Endodermal cell (in vitro differentiated cells): ENCODE measurements at regions not wholly inside any gene's neighbourhood (a gene's known extent, or its start where the extent isn't known, plus 50 kb on each side); places are given as distances from the start of the nearest gene placed in this dataset.

Experiments used
- DNase-seq: peaks from one replicate; pipeline ENCODE4 v3.0.0-alpha.2; 2017
- H3K27ac ChIP-seq: 2 replicates; pipeline ENCODE4 v1.5.1; 2013; ENCODE audit warnings: mild to moderate bottlenecking, low read depth, low read length, moderate library complexity
- H3K27me3 ChIP-seq: 2 replicates; pipeline ENCODE4 v1.6.1; 2013; ENCODE audit warnings: mild to moderate bottlenecking, low read length, moderate library complexity; ENCODE audit not compliant: insufficient read depth, control insufficient read depth, poor library complexity, severe bottlenecking
- H3K36me3 ChIP-seq: 2 replicates; pipeline ENCODE4 v1.7.0; 2013; ENCODE audit warnings: mild to moderate bottlenecking, low read length, moderate library complexity; ENCODE audit not compliant: control insufficient read depth, insufficient read depth
- H3K4me1 ChIP-seq: one replicate; pipeline ENCODE4 v1.7.0; 2013; ENCODE audit warnings: low read length; ENCODE audit not compliant: control insufficient read depth, insufficient read depth
- H3K4me3 ChIP-seq: 2 replicates; pipeline ENCODE4 v1.5.1; 2013; ENCODE audit warnings: mild to moderate bottlenecking, low read length, moderate library complexity
- H3K9ac ChIP-seq: 2 replicates; pipeline ENCODE4 v1.6.1; 2013; ENCODE audit warnings: mild to moderate bottlenecking, low read length, moderate library complexity; ENCODE audit not compliant: poor library complexity, severe bottlenecking; ENCODE audit errors: extremely low read depth
- H3K9me3 ChIP-seq: 2 replicates; pipeline ENCODE4 v1.6.1; 2013; ENCODE audit warnings: mild to moderate bottlenecking, low read length, moderate library complexity; ENCODE audit not compliant: control insufficient read depth
- H3K27ac Mint-ChIP-seq: 2 replicates; pipeline ENCODE4 v1.8.0; 2020; ENCODE audit warnings: mixed read lengths
- H3K27me3 Mint-ChIP-seq: 2 replicates; pipeline ENCODE4 v1.8.0; 2021; ENCODE audit warnings: mild to moderate bottlenecking, mixed read lengths; ENCODE audit not compliant: insufficient read depth
- H3K36me3 Mint-ChIP-seq: 2 replicates; pipeline ENCODE4 v1.8.0; 2020; ENCODE audit warnings: low read depth, mixed read lengths
- H3K4me1 Mint-ChIP-seq: 2 replicates; pipeline ENCODE4 v1.8.0; 2020; ENCODE audit warnings: mixed read lengths
- H3K4me3 Mint-ChIP-seq: 2 replicates; pipeline ENCODE4 v1.8.0; 2020; ENCODE audit warnings: mild to moderate bottlenecking, moderate library complexity, mixed read lengths
- H3K9me3 Mint-ChIP-seq: 2 replicates; pipeline ENCODE4 v1.8.0; 2020; ENCODE audit warnings: mild to moderate bottlenecking, mixed read lengths
- WGBS, 2 experiments: methylation state at CpG; one replicate each; pipeline versions ENCODE4 v1.1.5 to v1.1.7; 2013; ENCODE audit warnings: missing lambda C conversion rate in 2 of 2, mixed read lengths in 1 of 2; ENCODE audit not compliant: insufficient coverage in 1 of 2, insufficient read length in 1 of 2; 5-methylcytosine and 5-hydroxymethylcytosine counted together
- TF ChIP-seq, protein P1 (sequence below): fragments of 200-600 bp; sonication (generic); conservative IDR thresholded peaks from 2 replicates; pipeline ENCODE4 v1.5.0; 2021; ENCODE audit warnings: antibody characterized with exemption, mild to moderate bottlenecking

DNA sequence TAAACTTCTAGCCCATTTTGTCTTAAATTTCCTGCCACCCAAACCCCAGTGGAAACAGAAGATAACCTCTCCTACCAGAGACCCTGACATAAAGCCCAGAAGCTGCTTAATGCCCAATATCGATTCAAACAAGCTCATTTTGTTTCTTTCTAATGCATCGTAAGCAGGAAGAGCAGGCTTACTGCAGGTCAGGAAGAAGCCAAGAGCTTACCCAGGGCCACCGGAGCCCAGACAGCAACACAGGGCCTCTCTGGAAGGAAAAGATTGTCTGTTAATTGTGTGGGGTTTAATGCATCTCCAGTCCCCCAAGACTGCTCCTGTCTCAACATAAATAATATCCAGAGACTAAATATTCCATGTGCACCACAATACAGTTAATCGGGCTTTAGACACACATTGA lies 177.3 kb upstream of the NOCT start:
- H3K27ac ChIP-seq: no peak overlapping the region
- 96 to 100% methylated on average over 1 to 4 of the region's 4 CpGs for WGBS, 2 experiments
- peaks cover 8% of the 10 kb centered on the region for H3K27me3 Mint-ChIP-seq
- H3K9me3 Mint-ChIP-seq: no peaks in the 10 kb centered on the region
- no peaks in the 10 kb centered on the region for H3K27me3 ChIP-seq
- no peak overlapping the region for H3K4me3 Mint-ChIP-seq
- peaks cover 30% of the 10 kb centered on the region for H3K4me1 Mint-ChIP-seq
- DNase-seq: no peak
- H3K27ac Mint-ChIP-seq: no peak overlapping the region
- TF ChIP-seq, protein P1, sequence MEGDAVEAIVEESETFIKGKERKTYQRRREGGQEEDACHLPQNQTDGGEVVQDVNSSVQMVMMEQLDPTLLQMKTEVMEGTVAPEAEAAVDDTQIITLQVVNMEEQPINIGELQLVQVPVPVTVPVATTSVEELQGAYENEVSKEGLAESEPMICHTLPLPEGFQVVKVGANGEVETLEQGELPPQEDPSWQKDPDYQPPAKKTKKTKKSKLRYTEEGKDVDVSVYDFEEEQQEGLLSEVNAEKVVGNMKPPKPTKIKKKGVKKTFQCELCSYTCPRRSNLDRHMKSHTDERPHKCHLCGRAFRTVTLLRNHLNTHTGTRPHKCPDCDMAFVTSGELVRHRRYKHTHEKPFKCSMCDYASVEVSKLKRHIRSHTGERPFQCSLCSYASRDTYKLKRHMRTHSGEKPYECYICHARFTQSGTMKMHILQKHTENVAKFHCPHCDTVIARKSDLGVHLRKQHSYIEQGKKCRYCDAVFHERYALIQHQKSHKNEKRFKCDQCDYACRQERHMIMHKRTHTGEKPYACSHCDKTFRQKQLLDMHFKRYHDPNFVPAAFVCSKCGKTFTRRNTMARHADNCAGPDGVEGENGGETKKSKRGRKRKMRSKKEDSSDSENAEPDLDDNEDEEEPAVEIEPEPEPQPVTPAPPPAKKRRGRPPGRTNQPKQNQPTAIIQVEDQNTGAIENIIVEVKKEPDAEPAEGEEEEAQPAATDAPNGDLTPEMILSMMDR: no peak
- no peaks in the 10 kb centered on the region for H3K4me1 ChIP-seq
- no peaks in the 10 kb centered on the region for H3K36me3 Mint-ChIP-seq
- H3K9me3 ChIP-seq: no peaks in the 10 kb centered on the region
- no peak overlapping the region for H3K9ac ChIP-seq
- H3K36me3 ChIP-seq: no peaks in the 10 kb centered on the region
- no peak overlapping the region for H3K4me3 ChIP-seq

DNA sequence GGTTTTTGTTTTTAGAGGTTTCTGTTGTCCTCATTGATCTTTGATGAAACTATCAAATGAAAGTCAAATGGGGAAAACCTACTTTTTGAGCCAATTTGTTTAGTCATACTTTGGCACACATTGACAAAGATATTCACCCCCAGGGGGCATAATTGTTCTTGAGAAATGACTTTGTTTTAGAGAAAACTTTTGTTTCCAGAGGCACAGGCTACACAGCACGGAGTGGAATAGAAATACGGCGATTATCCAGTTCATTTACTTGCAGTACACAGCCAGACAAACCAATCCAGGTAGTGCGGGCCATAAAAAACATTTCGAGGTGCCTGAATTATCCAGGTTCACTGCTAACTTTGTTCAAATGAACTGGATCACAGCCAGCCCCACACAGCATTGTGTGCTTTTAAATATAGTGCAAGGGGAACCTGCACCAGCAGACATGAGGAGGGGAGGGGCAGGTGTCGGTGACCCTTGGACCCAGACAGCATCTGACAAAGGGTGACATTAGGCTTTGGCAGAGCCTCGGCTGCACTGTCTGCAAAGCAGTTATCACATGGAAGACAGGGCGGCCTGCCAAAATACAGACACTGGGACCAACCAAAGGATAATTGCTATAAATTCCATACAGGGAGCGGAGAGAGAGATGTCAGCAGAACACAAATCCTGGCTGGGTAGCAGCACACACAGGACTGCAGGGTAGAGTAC lies 179.6 kb upstream of the NOCT start:
- no peak overlapping the region for H3K4me3 ChIP-seq
- H3K27ac Mint-ChIP-seq: no peak overlapping the region
- 79 to 87% methylated on average over 6 to 9 of the region's 9 CpGs for WGBS, 2 experiments

DNA sequence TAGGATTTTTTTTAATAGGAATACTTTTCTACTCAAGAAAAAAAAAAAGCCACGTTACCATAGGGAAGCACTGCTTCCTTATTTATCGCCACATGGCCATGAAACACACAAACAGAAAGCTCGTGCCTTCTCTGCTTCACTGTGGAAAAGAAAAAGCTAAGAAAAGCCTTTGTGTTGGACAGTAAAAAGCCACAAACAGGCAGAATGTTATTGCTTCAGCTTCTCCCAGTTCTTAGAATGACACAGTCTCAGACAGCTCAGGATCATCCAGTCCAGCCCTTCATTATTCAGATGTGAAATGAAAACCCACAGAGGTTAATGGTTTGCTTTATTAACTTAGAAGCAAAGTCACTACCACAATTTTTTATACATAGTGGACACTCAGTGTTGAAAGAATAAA lies 181.6 kb upstream of the NOCT start:
- Histone ChIP-seq H3K9ac (no peak overlapping the region), H3K36me3 (no peaks in the 10 kb centered on the region), H3K27me3 (no peaks in the 10 kb centered on the region), H3K4me1 (no peaks in the 10 kb centered on the region), H3K9me3 (no peaks in the 10 kb centered on the region), H3K4me3 (no peak overlapping the region), H3K27ac (no peak overlapping the region)
- TF ChIP-seq, protein P1: no peak
- WGBS, 2 experiments: 91 to 92% methylated on average over 2 to 3 of the region's 3 CpGs
- Mint-ChIP-seq H3K4me3 (no peak overlapping the region), H3K36me3 (no peaks in the 10 kb centered on the region), H3K9me3 (no peaks in the 10 kb centered on the region), H3K27me3 (peaks cover 6% of the 10 kb centered on the region), H3K27ac (no peak overlapping the region), H3K4me1 (peaks cover 20% of the 10 kb centered on the region)
- DNase-seq: no peak

More for the DNA sequence above, 179.6 kb upstream of the NOCT start:
- no peaks in the 10 kb centered on the region for H3K4me1 ChIP-seq
- H3K27me3 Mint-ChIP-seq: peaks cover 8% of the 10 kb centered on the region
- no peaks in the 10 kb centered on the region for H3K9me3 Mint-ChIP-seq
- H3K9ac ChIP-seq: no peak overlapping the region
- H3K4me3 Mint-ChIP-seq: no peak overlapping the region
- DNase-seq: no peak
- H3K27ac ChIP-seq: no peak overlapping the region
- no peaks in the 10 kb centered on the region for H3K36me3 Mint-ChIP-seq
- peaks cover 29% of the 10 kb centered on the region for H3K4me1 Mint-ChIP-seq
- H3K9me3 ChIP-seq: no peaks in the 10 kb centered on the region
- no peaks in the 10 kb centered on the region for H3K36me3 ChIP-seq
- TF ChIP-seq, protein P1: no peak
- no peaks in the 10 kb centered on the region for H3K27me3 ChIP-seq
